ENCODE measurements at regions not wholly inside any gene's neighbourhood (a gene's known extent, or its start where the extent isn't known, plus 50 kb on each side); places are given as distances from the start of the nearest gene placed in this dataset.
"Not testable (repeated sequence)": the region's sequence is repeated elsewhere in the genome, so short reads cannot be mapped to it uniquely, and the experiment has no call there.

GRCh38 chr10:28480628-28480965, 52.3 kb upstream of the WAC start:
- no peaks in the 10 kb centered on the region for H3K4me1 Mint-ChIP-seq
- ATAC-seq (ENCODE audit: low read depth in 2 of 2) (no peak), DNase-seq (no peak)
- Histone ChIP-seq H3K27ac (ENCODE audit: insufficient read depth, low read length, poor library complexity, severe bottlenecking) (no peak overlapping the region), H3K4me1 (ENCODE audit: control insufficient read depth, insufficient read depth, low read length, poor library complexity, severe bottlenecking) (no peaks in the 10 kb centered on the region), H3K36me3 (ENCODE audit: control insufficient read depth, insufficient read depth, low read length) (no peaks in the 10 kb centered on the region), H3K9me3 (ENCODE audit: control insufficient read depth in 2 of 2, low read length in 2 of 2) (peaks cover 0 to 5% of the 10 kb centered on the region in 2 experiments), H3K4me3 (ENCODE audit: low read depth, low read length) (no peak overlapping the region), H3K27me3 (ENCODE audit: control insufficient read depth, insufficient read depth, low read length) (no peaks in the 10 kb centered on the region)
- H3K9me3 Mint-ChIP-seq: peaks cover 0 to 3% (median 0%) of the 10 kb centered on the region in 7 donors
- H3K4me3 Mint-ChIP-seq: no peak overlapping the region
- no peak overlapping the region for H3K27ac Mint-ChIP-seq
- peaks cover 11% of the 10 kb centered on the region for H3K27me3 Mint-ChIP-seq
- no peaks in the 10 kb centered on the region for H3K36me3 Mint-ChIP-seq

DNA sequence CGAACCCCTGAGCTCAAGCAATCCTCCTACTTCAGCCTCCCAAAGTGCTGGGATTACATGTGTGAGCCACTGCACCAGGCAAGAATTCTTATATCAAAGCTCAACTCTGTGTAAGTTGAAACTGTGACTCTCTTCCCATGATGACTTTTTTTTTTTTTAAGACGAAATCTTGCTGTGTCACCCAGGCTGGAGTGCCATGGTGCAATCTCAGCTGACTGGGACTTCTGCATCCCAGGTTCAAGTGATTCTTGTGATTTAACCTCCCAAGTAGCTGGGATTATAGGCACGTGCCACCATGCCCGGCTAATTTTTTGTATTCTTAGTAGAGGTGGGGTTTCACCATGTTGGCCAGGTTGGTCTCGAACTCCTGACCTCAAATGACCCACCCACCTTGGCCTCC, 51.6 kb upstream of the WAC start:
- ATAC-seq (ENCODE audit: low read depth in 2 of 2); H3K9me3 Mint-ChIP-seq; H3K4me1 ChIP-seq (ENCODE audit: control insufficient read depth, insufficient read depth, low read length, poor library complexity, severe bottlenecking); H3K4me3 Mint-ChIP-seq; H3K36me3 Mint-ChIP-seq; H3K9me3 ChIP-seq (ENCODE audit: control insufficient read depth in 2 of 2, low read length in 2 of 2); H3K36me3 ChIP-seq (ENCODE audit: control insufficient read depth, insufficient read depth, low read length); H3K27ac Mint-ChIP-seq; H3K27me3 ChIP-seq (ENCODE audit: control insufficient read depth, insufficient read depth, low read length); H3K27ac ChIP-seq (ENCODE audit: insufficient read depth, low read length, poor library complexity, severe bottlenecking); H3K4me1 Mint-ChIP-seq; DNase-seq; H3K4me3 ChIP-seq (ENCODE audit: low read depth, low read length): not testable (repeated sequence)
- H3K27me3 Mint-ChIP-seq: peaks cover 11% of the 10 kb centered on the region

DNA sequence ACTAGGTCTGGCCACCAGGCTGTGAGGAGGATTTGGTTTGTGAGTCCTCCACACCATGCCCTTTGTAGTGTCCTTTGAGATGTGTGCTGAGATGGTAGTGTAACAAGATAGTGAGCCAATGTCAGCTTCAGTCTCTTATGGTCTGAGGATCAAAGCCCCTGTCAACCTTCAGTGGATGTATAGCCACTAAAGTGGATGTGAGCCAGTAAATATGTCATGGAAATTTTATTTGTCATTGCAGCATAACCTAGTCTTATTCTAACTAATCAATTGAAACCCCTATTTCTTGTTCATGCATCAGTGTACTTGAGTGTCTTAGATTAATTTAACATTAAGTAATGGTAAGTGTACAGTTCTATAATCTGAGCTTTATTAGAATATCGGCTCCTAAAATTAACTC, 51.0 kb upstream of the WAC start:
- no peak overlapping the region for H3K4me3 ChIP-seq (ENCODE audit: low read depth, low read length)
- Mint-ChIP-seq H3K27ac (no peak overlapping the region), H3K4me3 (no peak overlapping the region), H3K4me1 (peaks cover 0 to under 1% (median under 1%) of the 10 kb centered on the region in 4 donors), H3K9me3 (peaks cover 0 to 3% (median 0%) of the 10 kb centered on the region in 7 donors), H3K27me3 (peaks cover 11% of the 10 kb centered on the region), H3K36me3 (no peaks in the 10 kb centered on the region)
- no peaks in the 10 kb centered on the region for H3K27me3 ChIP-seq (ENCODE audit: control insufficient read depth, insufficient read depth, low read length)
- no peaks in the 10 kb centered on the region for H3K4me1 ChIP-seq (ENCODE audit: control insufficient read depth, insufficient read depth, low read length, poor library complexity, severe bottlenecking)
- no peaks in the 10 kb centered on the region for H3K36me3 ChIP-seq (ENCODE audit: control insufficient read depth, insufficient read depth, low read length)
- no peak for ATAC-seq (ENCODE audit: low read depth in 2 of 2)
- no peak for DNase-seq
- no peak overlapping the region for H3K27ac ChIP-seq (ENCODE audit: insufficient read depth, low read length, poor library complexity, severe bottlenecking)
- H3K9me3 ChIP-seq (ENCODE audit: control insufficient read depth in 2 of 2, low read length in 2 of 2): peaks cover 0 to 5% of the 10 kb centered on the region in 2 experiments

Data from CD4-positive, CD25-positive, alpha-beta regulatory T cell (primary cell).